Vagina (tissue), 2 donors: ENCODE measurements at regions not wholly inside any gene's neighbourhood (a gene's known extent, or its start where the extent isn't known, plus 50 kb on each side); places are given as distances from the start of the nearest gene placed in this dataset.

Experiments
- DNase-seq, 2 donors: peaks; one replicate each; pipeline ENCODE4 v3.0.0-alpha.2; 2017; ENCODE audit errors: extremely low spot score in 2 of 2
- H3K27ac ChIP-seq: fragments of 200-600 bp; sonication (generic); one replicate; pipeline ENCODE4 v1.5.1; 2019
- H3K27me3 ChIP-seq: fragments of 200-600 bp; sonication (generic); one replicate; pipeline ENCODE4 v1.5.1; 2019
- H3K36me3 ChIP-seq, 2 donors: fragments of 200-600 bp; sonication (generic); one replicate each; pipeline ENCODE4 v1.5.1; 2017 to 2019
- H3K4me1 ChIP-seq: fragments of 200-600 bp; sonication (generic); one replicate; pipeline ENCODE4 v1.5.1; 2019
- H3K4me3 ChIP-seq, 2 donors: fragments of 200-600 bp; sonication (generic); 1 replicate in 1 of 2; 2 replicates in 1 of 2; pipeline ENCODE4 v1.5.1; 2016 to 2019
- H3K9me3 ChIP-seq: fragments of 200-600 bp; sonication (generic); one replicate; pipeline ENCODE4 v1.5.1; 2019
- POLR2A ChIP-seq, 2 donors: fragments of 450-650 bp; IDR thresholded peaks; one replicate each; pipeline ENCODE4 v1.6.1; 2017; ENCODE audit warnings: antibody characterized with exemption in 2 of 2, mild to moderate bottlenecking in 2 of 2, moderate library complexity in 2 of 2
- POLR2AphosphoS5 ChIP-seq, 2 donors: sonication (generic); formaldehyde crosslinking; IDR thresholded peaks; one replicate each; pipeline ENCODE4 v1.9.0; 2017; ENCODE audit warnings: antibody characterized with exemption in 2 of 2, mild to moderate bottlenecking in 2 of 2, low read depth in 1 of 2; ENCODE audit not compliant: insufficient read depth in 1 of 2
- intact Hi-C: fragments of 100-400 bp; cut with DNase I; formaldehyde crosslinking; loops from one replicate; pipeline ENCODE4 v1.15.1; 2023
- TF ChIP-seq, protein P1 (sequence below), 3 experiments: fragments of 450-650 bp in 2 of 3; fragments of 200-600 bp in 1 of 3; sonication (generic) in 1 of 3; IDR thresholded peaks; one replicate each; pipeline ENCODE4 v1.5.1; 2017 to 2019; ENCODE audit warnings: antibody characterized with exemption in 3 of 3, mild to moderate bottlenecking in 2 of 3, moderate library complexity in 2 of 3

DNA sequence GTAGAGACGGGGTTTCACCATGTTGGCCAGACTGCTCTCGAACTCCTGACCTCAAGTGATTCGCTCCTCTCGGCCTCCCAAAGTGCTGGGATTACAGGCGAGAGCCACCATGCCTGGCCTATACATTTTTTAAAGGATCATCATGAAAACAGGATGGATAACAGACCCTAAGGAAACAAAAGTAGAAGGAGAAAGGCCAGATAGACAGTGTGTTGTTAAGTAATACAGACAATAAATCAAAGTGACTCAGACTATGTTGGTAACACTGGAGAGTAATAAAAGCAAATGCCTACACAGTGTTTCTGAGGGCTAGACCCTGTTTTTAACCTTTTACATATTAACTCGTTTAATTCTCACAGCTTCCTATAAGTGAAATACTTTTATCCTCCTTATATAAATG is 133.8 kb upstream of the MCTP2 start:
- Histone ChIP-seq H3K4me1 (no peaks in the 10 kb centered on the region), H3K36me3 (no peaks in the 10 kb centered on the region), H3K27ac (no peak overlapping the region), H3K4me3 (no peak overlapping the region), H3K27me3 (no peaks in the 10 kb centered on the region), H3K9me3 (no peaks in the 10 kb centered on the region)
- intact Hi-C loops: no loop called here
- TF ChIP-seq POLR2AphosphoS5 (IDR thresholded peaks at IDR 0.05; ENCODE audit: insufficient read depth in 1 of 2, low read depth in 1 of 2) (no peak), POLR2A (IDR thresholded peaks at IDR 0.05) (no peak)
- TF ChIP-seq, protein P1, sequence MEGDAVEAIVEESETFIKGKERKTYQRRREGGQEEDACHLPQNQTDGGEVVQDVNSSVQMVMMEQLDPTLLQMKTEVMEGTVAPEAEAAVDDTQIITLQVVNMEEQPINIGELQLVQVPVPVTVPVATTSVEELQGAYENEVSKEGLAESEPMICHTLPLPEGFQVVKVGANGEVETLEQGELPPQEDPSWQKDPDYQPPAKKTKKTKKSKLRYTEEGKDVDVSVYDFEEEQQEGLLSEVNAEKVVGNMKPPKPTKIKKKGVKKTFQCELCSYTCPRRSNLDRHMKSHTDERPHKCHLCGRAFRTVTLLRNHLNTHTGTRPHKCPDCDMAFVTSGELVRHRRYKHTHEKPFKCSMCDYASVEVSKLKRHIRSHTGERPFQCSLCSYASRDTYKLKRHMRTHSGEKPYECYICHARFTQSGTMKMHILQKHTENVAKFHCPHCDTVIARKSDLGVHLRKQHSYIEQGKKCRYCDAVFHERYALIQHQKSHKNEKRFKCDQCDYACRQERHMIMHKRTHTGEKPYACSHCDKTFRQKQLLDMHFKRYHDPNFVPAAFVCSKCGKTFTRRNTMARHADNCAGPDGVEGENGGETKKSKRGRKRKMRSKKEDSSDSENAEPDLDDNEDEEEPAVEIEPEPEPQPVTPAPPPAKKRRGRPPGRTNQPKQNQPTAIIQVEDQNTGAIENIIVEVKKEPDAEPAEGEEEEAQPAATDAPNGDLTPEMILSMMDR (IDR thresholded peaks at IDR 0.05): no peak
- no peak for DNase-seq

DNA sequence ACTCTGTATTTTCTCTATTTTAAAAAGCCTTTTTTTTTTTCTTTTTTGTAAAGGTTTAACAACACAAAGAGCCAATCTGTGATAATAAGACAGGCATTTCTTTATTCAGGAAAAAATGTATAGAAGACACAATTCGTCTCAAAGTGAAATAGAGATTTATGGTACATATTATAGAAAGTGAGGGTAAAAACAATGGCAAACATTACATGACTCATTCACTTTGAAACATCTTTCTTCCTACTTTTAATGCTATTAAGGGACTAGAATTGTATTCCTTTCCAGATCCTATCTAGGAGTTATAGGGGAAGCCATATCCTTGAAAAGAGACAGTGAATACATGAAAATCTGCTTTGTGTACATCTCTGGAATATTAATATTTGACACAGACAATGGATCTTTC is 137.1 kb upstream of the MCTP2 start:
- H3K27me3 ChIP-seq: no peaks in the 10 kb centered on the region
- intact Hi-C loops: no loop called here
- no peak overlapping the region for H3K27ac ChIP-seq
- TF ChIP-seq POLR2AphosphoS5 (IDR thresholded peaks at IDR 0.05; ENCODE audit: insufficient read depth in 1 of 2, low read depth in 1 of 2) (no peak), POLR2A (IDR thresholded peaks at IDR 0.05) (no peak)
- TF ChIP-seq, protein P1 (IDR thresholded peaks at IDR 0.05): no peak
- no peaks in the 10 kb centered on the region for H3K36me3 ChIP-seq
- no peaks in the 10 kb centered on the region for H3K4me1 ChIP-seq
- no peak overlapping the region for H3K4me3 ChIP-seq
- no peaks in the 10 kb centered on the region for H3K9me3 ChIP-seq
- no peak for DNase-seq

DNA sequence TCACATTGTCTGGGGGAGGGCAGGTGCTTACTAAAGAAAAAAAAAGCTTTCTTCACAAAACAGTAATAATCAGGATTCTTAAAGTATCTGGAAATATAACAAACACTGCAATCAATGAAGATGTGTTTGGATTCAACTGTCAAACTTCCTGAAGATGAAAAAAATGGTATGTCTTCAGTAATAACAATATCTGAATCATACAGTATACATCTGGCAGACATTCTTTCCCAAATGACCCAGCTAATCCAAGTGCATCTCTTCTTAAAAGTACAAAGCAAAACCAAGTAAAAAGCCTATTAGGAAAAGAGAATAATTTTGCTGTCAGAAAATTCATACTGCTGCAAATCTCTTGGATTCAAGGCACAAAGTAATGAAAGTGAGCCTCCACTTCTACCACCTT is 145.0 kb upstream of the MCTP2 start:
- intact Hi-C loops: no loop called here
- Histone ChIP-seq H3K4me3 (no peak overlapping the region), H3K36me3 (no peaks in the 10 kb centered on the region), H3K27me3 (no peaks in the 10 kb centered on the region), H3K27ac (no peak overlapping the region), H3K4me1 (peaks cover 18% of the 10 kb centered on the region), H3K9me3 (no peaks in the 10 kb centered on the region)
- TF ChIP-seq POLR2A (IDR thresholded peaks at IDR 0.05) (no peak), POLR2AphosphoS5 (IDR thresholded peaks at IDR 0.05; ENCODE audit: insufficient read depth in 1 of 2, low read depth in 1 of 2) (no peak)
- TF ChIP-seq, protein P1 (IDR thresholded peaks at IDR 0.05): no peak
- DNase-seq: no peak

DNA sequence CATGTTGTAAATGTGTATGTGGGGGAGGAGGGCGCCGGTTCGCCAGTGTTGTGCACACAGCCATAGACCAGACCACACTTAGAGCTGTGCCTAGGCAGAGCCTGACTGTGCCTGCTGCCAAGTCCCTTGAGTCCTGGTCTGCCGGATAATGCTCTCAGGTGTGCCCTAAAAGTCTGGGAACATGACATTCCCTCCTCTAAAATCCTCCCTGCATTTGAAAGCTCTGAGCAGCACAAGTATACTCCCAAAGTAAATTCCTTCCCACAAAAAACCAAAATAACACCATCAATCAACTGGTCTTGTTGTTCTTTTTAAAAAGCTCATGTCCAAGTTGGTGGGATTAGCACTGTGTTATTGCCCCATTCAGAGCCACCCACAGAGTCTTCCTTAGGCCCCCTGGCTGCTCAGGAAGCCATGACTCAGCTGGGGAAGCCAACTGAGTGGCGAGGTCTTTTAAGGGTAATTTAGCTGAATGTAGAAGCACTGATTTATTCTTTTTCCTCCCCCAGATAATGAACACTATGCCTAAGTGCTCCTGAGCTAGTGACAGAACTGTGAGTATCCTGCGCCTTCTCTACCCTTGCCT is 147.8 kb upstream of the MCTP2 start:
- peaks cover 38% of the 10 kb centered on the region for H3K4me1 ChIP-seq
- no peaks in the 10 kb centered on the region for H3K9me3 ChIP-seq
- DNase-seq: peak in 1 of 2 donors; percentile 81
- H3K36me3 ChIP-seq: no peaks in the 10 kb centered on the region
- intact Hi-C loops: no loop called here
- TF ChIP-seq, protein P1 (IDR thresholded peaks at IDR 0.05): no peak
- TF ChIP-seq POLR2A (IDR thresholded peaks at IDR 0.05): no peak
- TF ChIP-seq POLR2AphosphoS5 (IDR thresholded peaks at IDR 0.05; ENCODE audit: insufficient read depth in 1 of 2, low read depth in 1 of 2): peak in 1 of 2 donors; percentile 55
- H3K27me3 ChIP-seq: no peaks in the 10 kb centered on the region
- peak overlapping the region; percentile 10 for H3K27ac ChIP-seq
- no peak overlapping the region for H3K4me3 ChIP-seq

DNA sequence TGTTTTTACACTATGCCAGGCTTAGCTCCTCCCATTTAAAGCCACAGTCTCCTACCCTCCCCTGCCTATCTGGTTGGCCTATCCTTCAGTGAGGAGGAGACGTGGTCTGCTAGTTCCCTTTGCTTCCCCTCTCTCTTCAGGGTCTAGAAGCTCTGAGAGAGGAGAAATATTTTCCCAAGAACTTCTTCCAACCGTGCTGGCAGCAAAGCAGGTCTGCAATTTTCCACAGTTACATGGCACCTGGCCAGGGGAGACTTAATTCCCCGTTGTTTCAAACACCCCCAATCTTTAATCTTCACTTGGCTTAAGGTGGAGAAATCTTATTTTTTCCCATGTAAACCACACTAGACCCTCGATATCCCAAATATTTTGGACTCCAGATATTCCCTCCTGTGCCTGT is 149.5 kb upstream of the MCTP2 start:
- H3K27me3 ChIP-seq: no peaks in the 10 kb centered on the region
- H3K4me1 ChIP-seq: peaks cover 41% of the 10 kb centered on the region
- TF ChIP-seq POLR2A (IDR thresholded peaks at IDR 0.05): no peak
- TF ChIP-seq POLR2AphosphoS5 (IDR thresholded peaks at IDR 0.05; ENCODE audit: insufficient read depth in 1 of 2, low read depth in 1 of 2): no peak
- TF ChIP-seq, protein P1 (IDR thresholded peaks at IDR 0.05): no peak
- H3K36me3 ChIP-seq: no peaks in the 10 kb centered on the region
- intact Hi-C loops: no loop called here
- H3K9me3 ChIP-seq: no peaks in the 10 kb centered on the region
- H3K27ac ChIP-seq: no peak overlapping the region
- no peak overlapping the region for H3K4me3 ChIP-seq
- DNase-seq: peak in 1 of 2 donors; percentile 54
